Pulmonary artery endothelial cell (primary cell): ENCODE measurements at regions not wholly inside any gene's neighbourhood (a gene's known extent, or its start where the extent isn't known, plus 50 kb on each side); places are given as distances from the start of the nearest gene placed in this dataset.
"Not testable (repeated sequence)": the region's sequence is repeated elsewhere in the genome, so short reads cannot be mapped to it uniquely, and the experiment has no call there.

Experiments used
- DNase-seq: peaks from one replicate; pipeline ENCODE4 v3.0.0-alpha.2; 2011; ENCODE audit warnings: low read depth, low spot score

GRCh38 chr11:45000918-45001317, 50.2 kb upstream of the TP53I11 start:
- no peak for DNase-seq

GRCh38 chr11:45001466-45002165, 50.9 kb upstream of the TP53I11 start:
- DNase-seq = no peak

GRCh38 chr11:45005106-45005505, 54.4 kb upstream of the TP53I11 start:
- DNase-seq = no peak

GRCh38 chr11:45007011-45007410, 56.3 kb upstream of the TP53I11 start:
- DNase-seq = no peak

GRCh38 chr11:45015983-45016382, 65.3 kb upstream of the TP53I11 start:
- DNase-seq = not testable (repeated sequence)

- not testable (repeated sequence) for DNase-seq
These were observed 65.8 kb upstream of the TP53I11 start for GRCh38 chr11:45016446-45016845.

- no peak for DNase-seq
These were observed 66.6 kb upstream of the TP53I11 start for GRCh38 chr11:45017329-45017728.

- no peak for DNase-seq
These were observed 70.3 kb upstream of the TP53I11 start for GRCh38 chr11:45021001-45021400.

- no peak for DNase-seq
These were observed 71.0 kb upstream of the TP53I11 start for GRCh38 chr11:45021692-45022141.

GRCh38 chr11:45022294-45023064, 71.8 kb upstream of the TP53I11 start:
- no peak for DNase-seq

GRCh38 chr11:45023065-45023365, 72.3 kb upstream of the TP53I11 start:
- no peak for DNase-seq

GRCh38 chr11:45024316-45024715, 73.6 kb upstream of the TP53I11 start:
- DNase-seq = no peak

- DNase-seq = no peak
These were observed 74.3 kb upstream of the TP53I11 start for GRCh38 chr11:45024846-45025588.

GRCh38 chr11:45025716-45026492, 75.2 kb upstream of the TP53I11 start:
- DNase-seq = peak; percentile 93

- DNase-seq = no peak
These were observed 76.2 kb upstream of the TP53I11 start for GRCh38 chr11:45026835-45027234.

- DNase-seq = no peak
These were observed 76.6 kb upstream of the TP53I11 start for GRCh38 chr11:45027312-45027711.

- DNase-seq = no peak
These were observed 78.4 kb upstream of the TP53I11 start for GRCh38 chr11:45028911-45029682.

GRCh38 chr11:45030778-45031177, 80.1 kb upstream of the TP53I11 start:
- DNase-seq = no peak

GRCh38 chr11:45031912-45032519, 81.3 kb upstream of the TP53I11 start:
- no peak for DNase-seq

- DNase-seq = no peak
These were observed 84.7 kb upstream of the TP53I11 start for GRCh38 chr11:45035413-45035812.
